G401 (cell line): ENCODE measurements at regions not wholly inside any gene's neighbourhood (a gene's known extent, or its start where the extent isn't known, plus 50 kb on each side); places are given as distances from the start of the nearest gene placed in this dataset.
A peak's percentile ranks its signal among the peaks of the same experiment; 100 is the strongest.

Source experiments
- DNase-seq: peaks from one replicate; pipeline ENCODE4 v3.0.0-alpha.2; 2015; ENCODE audit warnings: low spot score
- in situ Hi-C: cut with HindIII; loops from 2 replicates; pipeline ENCODE4 v1.10.0; 2016; ENCODE audit warnings: low sequenced_read_pairs, mixed read lengths

DNA sequence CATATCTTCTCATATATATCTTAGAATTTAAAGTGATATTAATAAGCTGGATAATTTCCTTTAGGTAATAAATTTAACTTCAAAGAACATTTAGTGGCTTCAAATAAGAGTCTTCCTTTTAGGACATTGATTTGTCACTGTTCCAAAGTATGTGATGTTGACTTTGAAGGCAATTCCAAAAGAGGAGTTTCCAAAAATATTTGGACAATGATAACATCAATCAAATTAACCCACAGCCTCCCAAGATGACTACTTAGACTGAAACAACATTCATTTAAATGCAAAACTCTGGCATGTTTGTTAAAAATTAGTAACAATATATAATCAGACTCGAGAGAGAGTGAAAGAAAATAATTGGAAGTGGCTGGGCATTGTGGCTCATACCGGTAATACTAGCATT is 211.1 kb downstream of the OGFRL1 start:
- in situ Hi-C loops, result no loop called here
- no peak for DNase-seq

DNA sequence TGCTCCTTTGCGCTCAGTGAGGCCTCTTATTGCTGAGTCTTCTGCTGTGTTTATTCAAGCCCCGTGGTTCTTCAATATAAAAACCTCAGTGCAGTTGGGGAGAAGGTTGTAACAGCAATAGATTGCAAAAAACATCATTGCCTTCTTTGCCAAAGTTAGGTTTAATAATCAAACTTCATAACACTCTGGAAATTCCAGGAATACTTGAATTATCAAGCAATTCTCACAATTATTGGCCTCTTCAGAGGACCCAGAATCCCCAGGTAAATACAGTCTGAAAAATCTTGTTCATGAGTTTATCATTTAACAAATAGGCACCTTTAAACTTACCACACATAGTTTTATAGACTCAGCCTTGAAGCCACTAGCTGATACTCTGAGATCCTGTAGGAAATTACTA is 213.6 kb downstream of the OGFRL1 start:
- in situ Hi-C loops, result no loop called here
- DNase-seq, result no peak

DNA sequence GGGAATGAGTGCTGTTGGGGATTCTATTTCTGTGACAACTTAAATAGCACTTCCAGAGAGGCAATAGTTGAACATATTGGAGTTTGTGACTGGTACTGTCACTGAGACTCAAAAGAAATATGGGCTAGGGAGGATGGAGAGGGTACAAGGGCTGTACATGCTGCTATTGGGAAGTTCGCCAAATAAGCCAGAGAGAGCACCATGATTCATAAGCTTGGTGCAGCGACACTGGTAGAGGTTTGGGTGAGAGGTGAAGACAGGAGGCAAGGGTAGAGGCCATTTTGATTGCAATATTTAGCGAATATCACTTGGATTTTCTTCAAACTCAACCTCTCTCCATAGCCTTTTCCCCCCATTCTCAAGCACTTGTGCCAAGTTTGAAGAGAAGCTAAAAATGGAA is 214.3 kb downstream of the OGFRL1 start:
- no peak for DNase-seq
- in situ Hi-C loops, result no loop called here

DNA sequence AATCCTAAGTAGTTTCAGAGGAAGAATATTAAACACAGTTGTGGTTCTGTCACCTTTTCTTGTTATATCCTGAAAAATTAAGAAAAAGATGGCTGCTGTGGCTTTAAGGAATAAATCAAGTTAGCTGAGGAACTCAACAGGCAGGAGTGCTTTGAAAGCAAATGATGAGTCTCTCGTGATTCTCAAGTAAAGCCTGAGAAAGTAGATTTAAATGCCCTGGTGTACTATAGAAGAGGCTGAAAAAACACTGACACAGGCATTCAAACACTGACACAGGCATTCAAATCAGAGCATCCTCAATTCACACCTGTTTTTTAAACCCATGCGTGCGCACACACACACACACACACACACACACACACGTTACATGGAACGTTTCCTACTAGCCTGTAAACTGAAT is 218.6 kb downstream of the OGFRL1 start:
- in situ Hi-C loops, result no loop called here

DNA sequence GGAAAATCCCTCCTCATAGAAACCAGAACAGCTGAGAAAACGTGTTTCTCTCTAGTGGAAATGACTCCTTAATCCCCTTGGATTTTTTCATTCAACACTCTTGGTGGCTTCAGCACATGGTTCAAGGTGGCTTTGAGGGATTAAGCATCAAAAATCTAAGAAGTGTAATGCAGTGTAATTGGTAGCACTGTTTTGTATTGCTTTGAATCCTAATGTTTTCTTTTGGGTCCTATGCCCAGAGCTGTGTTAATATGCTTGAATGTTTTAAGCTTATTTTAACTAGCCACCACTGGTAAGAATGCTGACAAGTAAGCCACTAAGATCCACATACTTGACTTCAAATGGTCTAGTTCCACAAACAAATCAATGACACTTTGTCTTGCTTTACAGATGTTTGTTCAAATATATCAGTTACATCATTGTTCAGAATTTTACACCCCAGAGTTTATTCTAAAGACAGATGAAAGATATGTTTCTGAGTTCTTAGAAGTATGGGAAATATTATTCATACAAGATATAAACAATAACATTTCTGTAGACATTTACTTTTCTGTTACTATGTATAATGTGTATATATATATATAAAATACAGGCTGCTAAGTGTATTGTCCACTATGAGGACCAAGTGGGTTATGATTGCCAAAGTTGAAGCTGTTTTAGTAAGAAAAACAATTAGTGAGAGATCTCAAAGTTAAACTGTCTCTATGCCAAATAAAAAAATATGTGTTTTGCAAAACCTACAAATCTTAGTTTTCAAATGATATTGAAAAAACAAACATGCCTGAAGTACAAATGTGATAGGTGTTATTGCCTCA is 220.8 kb downstream of the OGFRL1 start:
- in situ Hi-C loops, result no loop called here
- DNase-seq, result no peak

More for the DNA sequence above, 218.6 kb downstream of the OGFRL1 start:
- no peak for DNase-seq

DNA sequence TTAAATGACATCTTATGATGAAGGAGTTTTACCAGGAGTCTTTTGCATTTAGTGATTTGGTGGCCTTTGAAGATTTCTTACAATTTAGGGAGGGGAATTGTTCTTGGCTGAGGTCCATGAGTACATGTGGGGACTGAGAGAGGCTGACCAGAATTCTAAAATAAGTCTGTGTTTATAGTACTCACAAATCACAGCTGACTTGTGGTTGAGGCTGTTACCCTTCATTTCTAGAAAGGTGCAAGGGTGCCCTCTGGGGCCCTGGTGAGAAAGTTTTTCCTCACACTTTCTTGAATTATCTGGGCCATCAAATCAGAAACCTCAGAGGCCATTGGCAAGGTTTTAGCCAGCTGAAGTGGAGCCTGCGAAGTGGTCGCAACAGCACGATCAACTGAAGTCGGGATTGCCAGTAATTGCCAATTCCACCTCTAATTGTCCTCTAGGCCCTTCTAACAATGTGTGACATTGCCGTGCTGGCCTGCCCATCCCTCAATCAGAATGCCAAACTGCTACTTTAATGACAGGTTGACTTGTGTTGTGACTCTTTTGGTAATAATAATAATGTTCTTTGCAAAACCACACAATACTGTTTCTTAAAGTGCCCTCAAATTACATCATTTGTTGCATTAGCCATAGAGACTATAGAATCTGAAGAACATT is 221.6 kb downstream of the OGFRL1 start:
- in situ Hi-C loops, result no loop called here
- DNase-seq, result peak; percentile 22

DNA sequence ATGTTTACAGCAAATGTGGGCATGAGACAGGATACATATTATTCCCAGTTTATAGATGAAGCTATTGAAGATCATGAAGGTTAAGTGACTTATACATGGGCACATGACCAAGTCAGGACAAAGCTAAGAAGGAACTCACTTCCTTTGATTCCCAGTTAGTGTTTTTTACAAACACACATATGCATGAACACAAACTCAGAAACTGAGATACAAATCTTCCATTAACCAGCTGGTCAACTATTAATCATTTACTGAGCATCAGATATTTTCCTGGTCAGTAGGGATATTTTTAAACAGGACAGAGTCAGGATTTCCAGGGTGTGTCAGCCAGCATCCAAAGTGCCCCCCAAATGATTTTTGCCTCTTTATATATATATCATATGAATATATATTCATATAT is 222.2 kb downstream of the OGFRL1 start:
- in situ Hi-C loops, result no loop called here
- no peak for DNase-seq

DNA sequence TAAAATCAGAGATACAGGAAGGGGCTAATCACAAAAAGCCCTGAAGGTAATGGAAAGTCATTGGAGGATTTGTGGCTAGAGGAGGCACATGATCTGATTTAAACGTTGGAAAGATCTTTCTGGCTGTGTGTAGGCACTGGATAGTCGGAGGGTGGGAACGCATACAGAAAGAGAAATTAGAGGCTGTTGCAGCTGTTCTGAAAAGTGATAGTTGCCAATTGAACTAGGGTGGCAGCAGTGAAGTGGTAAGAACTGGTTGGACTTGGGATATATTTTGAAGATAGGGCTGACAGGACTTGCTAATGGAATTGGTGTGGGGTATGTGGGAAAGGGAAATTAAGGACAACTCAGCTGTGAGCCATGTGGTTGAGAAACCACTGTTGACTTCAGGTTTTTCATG is 223.6 kb downstream of the OGFRL1 start:
- in situ Hi-C loops, result no loop called here
- DNase-seq, result no peak

DNA sequence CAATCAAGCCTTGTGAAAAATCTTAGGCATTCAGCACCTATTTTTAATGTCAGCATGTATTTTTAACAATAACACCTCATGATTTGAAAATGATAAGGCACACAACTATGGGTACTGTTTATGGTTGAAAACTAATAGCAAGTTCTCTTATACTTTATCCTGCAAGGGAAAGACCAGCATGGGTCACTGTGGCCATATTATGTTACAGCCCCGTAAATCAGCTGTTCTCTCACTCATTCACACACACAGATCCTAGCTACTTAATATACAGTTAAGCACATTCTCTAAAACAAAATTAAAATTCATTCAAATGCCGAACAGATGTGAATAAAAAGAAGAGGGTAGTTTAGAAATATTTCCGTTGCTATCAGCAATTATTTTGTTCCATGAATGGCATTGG is 224.4 kb downstream of the OGFRL1 start:
- in situ Hi-C loops, result no loop called here
- no peak for DNase-seq

DNA sequence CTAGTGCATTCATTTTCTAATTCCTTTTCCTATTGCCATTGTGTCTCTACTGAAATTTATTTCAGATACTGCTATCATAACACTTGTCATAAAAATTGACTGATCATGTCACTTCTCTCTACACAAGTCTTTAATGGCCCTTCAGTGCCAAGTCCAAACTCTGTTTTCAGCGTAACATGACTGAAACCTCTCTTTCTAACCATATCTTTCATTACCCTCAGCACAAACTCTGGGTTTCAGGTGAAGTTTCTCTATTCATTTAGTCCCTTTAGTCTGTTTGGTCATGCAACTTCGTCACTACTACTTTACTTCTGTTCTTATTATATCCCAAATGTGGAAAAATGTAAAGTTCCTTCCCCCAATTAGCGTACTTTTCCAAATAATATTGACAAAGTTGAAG is 234.9 kb downstream of the OGFRL1 start:
- in situ Hi-C loops, result no loop called here
- no peak for DNase-seq

DNA sequence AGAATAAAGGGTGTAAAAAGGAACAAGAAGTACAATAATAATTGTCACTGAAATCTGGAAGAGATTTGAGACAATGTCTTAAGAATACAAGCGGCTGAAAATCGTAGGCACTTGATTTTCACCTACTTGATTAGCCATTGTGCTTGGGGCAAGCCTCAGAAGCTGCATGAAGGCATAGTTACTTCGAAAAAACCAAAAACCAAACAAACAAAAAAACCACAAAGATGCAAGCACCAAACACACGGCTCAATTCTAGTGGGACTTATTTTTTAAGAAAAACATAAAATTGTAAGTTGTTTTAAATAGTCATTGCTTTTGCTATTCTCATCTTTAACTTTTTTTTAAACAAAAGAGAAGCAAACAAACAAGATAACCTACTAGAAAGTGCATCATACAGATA is 235.6 kb downstream of the OGFRL1 start:
- no peak for DNase-seq
- in situ Hi-C loops, result no loop called here

DNA sequence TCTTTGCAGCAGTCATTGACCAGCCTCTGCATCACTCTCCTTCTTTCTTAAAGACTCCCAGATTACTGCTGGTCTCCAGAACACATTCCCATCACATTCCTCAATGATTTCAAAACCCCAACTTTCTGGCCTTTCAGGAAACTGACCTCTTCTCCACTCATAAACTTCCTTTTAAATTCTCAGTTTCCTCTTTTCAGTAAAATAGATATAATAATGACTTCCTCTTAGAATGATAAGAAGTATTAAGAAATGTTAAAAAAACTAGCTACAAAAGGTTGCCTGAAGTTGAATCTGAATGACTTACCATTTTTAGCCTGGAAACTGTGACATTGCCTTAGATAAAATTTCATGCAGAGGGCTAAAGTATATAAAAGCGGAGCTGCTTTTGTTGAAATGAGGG is 239.3 kb downstream of the OGFRL1 start:
- no peak for DNase-seq
- in situ Hi-C loops, result no loop called here

DNA sequence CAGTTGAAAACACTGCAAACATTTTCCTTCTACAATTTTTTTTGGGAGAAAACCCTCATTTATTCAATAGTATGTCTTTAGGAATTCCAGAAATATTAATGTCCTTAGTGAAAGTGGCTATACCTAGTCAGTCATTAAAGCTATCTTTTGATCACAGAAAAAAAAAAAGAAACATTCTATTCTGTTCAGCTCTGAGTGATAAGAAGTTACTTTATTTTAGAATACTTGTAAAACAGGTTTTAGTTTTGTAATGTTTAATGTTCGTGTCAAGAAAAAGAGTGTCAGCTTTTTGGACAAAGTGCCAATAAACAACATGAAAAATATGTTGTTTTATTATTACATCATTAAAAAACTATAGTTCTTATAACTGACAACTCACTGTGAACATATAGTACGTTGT is 240.4 kb downstream of the OGFRL1 start:
- in situ Hi-C loops, result no loop called here
- DNase-seq, result no peak

DNA sequence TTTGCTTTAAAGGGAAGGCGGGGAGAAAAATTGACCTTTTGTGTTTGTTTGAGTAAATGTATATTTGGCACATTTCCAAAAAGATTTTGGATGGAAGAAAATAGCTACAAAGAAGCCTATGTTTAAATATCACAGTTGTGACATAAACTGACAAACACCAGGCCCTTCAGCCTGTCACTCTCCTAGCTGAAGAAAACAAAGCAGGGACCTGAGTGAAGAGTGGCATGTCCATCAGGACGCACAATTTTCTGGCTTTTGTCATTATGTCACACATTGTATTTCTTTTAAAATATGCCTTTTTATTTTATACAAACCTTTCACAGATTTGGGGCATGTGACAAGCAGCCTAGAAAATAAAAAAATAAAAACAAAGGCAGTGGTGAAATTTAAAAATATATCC is 241.2 kb downstream of the OGFRL1 start:
- in situ Hi-C loops, result no loop called here
- no peak for DNase-seq

DNA sequence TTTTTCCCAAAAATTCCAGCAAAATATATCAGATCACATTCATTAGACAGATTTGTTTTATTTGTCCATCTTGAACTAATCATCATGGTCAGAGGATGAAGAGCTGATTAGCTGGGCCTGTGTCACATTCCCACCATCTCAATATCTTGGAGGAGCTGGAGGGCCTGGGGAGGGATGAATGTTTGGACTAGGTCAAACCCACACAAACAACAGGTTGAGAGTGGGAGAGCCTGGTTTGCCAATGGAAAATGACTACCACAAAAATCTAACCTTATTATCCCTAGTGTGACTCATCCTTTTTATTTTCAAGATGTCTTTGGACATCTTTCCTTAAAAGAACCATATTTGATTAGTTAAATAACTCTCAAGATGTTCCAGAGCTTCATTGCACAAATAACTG is 242.4 kb downstream of the OGFRL1 start:
- in situ Hi-C loops, result no loop called here
- no peak for DNase-seq

DNA sequence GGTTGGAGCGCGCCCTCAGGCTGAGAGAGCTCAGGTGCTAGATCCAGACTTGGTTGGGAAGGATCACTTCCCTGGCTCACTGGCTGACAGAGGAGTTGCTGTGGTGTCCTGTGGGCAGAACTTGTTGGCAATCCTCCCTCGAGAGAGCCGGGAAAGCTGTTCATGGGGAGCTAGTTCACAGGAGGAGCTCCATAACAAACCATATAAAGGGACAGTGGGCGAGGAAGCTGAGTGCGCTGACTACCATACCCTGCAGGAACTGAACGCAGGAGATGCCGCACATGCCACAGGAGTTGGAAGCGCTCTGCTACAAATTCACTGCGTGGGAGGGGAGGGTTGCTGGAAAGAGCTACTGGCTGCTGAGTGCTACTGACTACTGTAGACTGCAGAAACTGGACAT is 243.2 kb downstream of the OGFRL1 start:
- DNase-seq, result peak; percentile 79
- in situ Hi-C loops, result no loop called here

DNA sequence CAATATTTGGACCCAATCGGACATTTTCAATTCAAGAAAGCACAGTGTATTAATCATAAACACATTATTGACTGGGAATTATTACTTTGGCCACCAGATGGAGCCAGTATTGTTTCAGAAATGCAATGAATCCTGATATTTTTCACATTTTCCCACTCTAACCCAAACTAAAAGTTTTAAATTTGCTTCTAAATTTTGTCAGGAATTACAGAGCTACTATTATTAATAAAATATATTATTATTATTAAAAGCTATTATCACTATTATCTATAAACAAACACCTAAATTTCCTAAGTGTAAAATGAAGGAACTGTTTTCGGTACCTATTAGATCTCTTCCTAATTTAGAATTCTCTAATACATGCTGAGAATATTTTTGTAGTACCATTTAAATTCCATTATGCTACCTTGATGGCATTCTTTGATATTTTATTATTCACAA is 245.3 kb downstream of the OGFRL1 start:
- DNase-seq, result peak; percentile 72
- in situ Hi-C loops, result no loop called here

DNA sequence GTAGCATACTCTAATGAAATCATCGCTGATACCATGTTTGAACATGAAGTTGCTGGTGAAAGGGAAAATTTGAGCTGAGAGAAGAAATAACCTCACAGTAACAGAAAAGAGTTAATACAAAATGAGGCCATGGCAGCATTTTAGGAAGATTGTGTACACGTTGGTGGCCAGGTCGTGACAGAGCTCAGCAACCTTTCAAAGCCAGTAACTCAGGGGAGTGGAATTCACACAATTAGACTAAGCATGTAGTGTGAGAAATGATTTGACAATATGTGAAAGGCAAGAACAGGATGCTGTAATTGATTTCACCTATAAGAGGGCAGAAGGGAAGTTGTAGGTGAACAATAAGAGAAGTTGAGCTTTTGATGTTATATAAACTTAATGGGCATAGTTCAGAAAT is 246.3 kb downstream of the OGFRL1 start:
- in situ Hi-C loops, result no loop called here
- peak; percentile 64 for DNase-seq

DNA sequence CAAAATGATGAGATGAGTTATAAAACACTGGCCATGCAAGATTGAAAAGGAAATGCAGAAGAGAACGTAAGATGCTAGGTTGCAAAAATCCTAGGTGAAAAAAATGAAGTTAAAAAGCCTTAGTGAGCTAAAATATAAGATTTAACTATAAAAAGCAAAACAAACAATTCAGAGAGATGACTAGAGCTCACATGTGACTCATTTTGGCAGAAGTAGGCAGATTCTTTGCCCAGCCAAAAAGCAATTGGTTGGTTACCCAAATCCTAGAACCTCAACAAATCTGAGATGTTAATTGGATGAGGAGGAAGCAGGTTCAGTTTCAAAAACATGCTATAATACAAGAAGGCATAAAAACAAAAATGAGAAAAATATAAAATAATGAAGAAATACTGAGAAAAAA is 249.1 kb downstream of the OGFRL1 start:
- DNase-seq, result no peak
- in situ Hi-C loops, result no loop called here

DNA sequence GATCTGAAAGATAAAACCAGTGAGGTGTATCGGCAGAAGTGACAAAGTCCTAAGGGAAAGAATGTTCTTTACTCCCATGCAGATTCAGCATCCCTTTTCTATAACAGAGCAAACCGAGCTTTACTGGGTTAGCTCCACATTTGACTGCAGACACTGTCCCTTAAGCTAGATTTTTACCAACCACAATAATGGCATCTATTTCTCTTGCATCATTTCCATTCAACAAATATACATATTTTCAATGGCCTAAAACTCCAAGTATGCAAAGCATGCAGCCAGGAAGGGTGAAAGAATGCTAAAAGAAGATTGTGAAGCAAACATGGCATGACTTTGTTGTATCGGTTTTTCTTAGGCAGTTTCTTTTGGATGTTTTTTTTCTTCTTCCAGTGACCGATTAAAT is 255.4 kb downstream of the OGFRL1 start:
- in situ Hi-C loops, result no loop called here

DNA sequence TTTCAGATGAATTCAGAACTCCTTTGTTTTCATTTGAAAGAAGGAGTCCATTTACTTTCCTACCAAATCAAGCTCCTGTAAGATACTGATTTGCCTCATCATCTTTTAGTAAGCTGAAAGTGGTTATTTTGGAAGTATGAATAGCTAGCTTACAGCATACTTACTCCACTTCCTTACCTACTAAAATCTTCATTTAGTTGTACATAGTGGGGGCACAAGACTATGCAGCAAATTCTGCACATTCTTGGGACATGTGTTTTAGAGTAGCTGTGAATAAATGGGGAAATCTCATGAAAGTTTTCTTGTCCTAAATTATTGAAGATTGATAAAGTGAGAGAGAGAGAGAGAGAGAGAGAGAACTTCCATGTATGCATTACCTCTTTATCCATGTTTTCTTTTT is 256.3 kb downstream of the OGFRL1 start:
- in situ Hi-C loops, result no loop called here
- DNase-seq, result no peak

More for the DNA sequence above, 255.4 kb downstream of the OGFRL1 start:
- no peak for DNase-seq
